Heart left ventricle (tissue), 16 donors: ENCODE measurements at regions not wholly inside any gene's neighbourhood (a gene's known extent, or its start where the extent isn't known, plus 50 kb on each side); places are given as distances from the start of the nearest gene placed in this dataset.
"Not testable (repeated sequence)": the region's sequence is repeated elsewhere in the genome, so short reads cannot be mapped to it uniquely, and the experiment has no call there.

Source experiments
- ATAC-seq, 4 donors: fragments of 200-7000 bp; cut with Tn5 transposase; one replicate each; pipeline ENCODE4 v1.9.1; 2020 to 2022; ENCODE audit warnings: moderate library complexity in 4 of 4, mild to moderate bottlenecking in 3 of 4, moderate number of reproducible peaks in 1 of 4
- DNase-seq, 5 donors: peaks; one replicate each; pipeline ENCODE4 v3.0.0-alpha.2; 2020
- H3K27ac ChIP-seq, 12 donors: fragments of 200-600 bp; sonication (generic) in 4 of 12; one replicate each; pipeline versions ENCODE4 v1.5.0 to v1.8.0; 2016 to 2022; ENCODE audit warnings: mild to moderate bottlenecking in 2 of 12
- H3K27me3 ChIP-seq, 9 donors: fragments of 200-600 bp; sonication (generic) in 2 of 9; one replicate each; pipeline versions ENCODE4 v1.5.1 to v1.8.0; 2016 to 2022; ENCODE audit warnings: mild to moderate bottlenecking in 3 of 9
- H3K36me3 ChIP-seq, 9 donors: fragments of 200-600 bp; sonication (generic) in 2 of 9; one replicate each; pipeline versions ENCODE4 v1.5.0 to v1.8.0; 2018 to 2022; ENCODE audit warnings: mild to moderate bottlenecking in 2 of 9
- H3K4me1 ChIP-seq, 12 donors: fragments of 200-600 bp; sonication (generic) in 4 of 12; one replicate each; pipeline versions ENCODE4 v1.5.0 to v1.8.0; 2016 to 2022; ENCODE audit warnings: mild to moderate bottlenecking in 3 of 12
- H3K4me3 ChIP-seq, 12 donors: fragments of 200-600 bp; sonication (generic) in 4 of 12; one replicate each; pipeline versions ENCODE4 v1.5.0 to v1.8.0; 2017 to 2022; ENCODE audit warnings: mild to moderate bottlenecking in 9 of 12, moderate library complexity in 4 of 12
- H3K9me3 ChIP-seq, 12 donors: fragments of 200-600 bp; sonication (generic) in 4 of 12; one replicate each; pipeline versions ENCODE4 v1.5.0 to v1.8.0; 2016 to 2022; ENCODE audit warnings: mild to moderate bottlenecking in 1 of 12
- CTCF ChIP-seq, 12 donors: fragments of 200-600 bp; sonication (generic) in 4 of 12; IDR thresholded peaks; one replicate each; pipeline versions ENCODE4 v1.5.0 to v1.8.0; 2018 to 2022; ENCODE audit warnings: antibody characterized with exemption in 12 of 12, mild to moderate bottlenecking in 5 of 12
- POLR2A ChIP-seq, 2 donors: fragments of 450-650 bp; IDR thresholded peaks; one replicate each; pipeline ENCODE4 v1.6.1; 2017; ENCODE audit warnings: antibody characterized with exemption in 2 of 2, mild to moderate bottlenecking in 2 of 2, moderate library complexity in 2 of 2
- WGBS, 4 donors: extraction: QIAGEN DNeasy Blood & Tissue Kit in 2 of 4; methylation state at CpG; one replicate each; pipeline versions ENCODE4 v1.1.5 to v1.1.7; 2013 to 2018; 5-methylcytosine and 5-hydroxymethylcytosine counted together
- intact Hi-C, 10 donors: fragments of 100-400 bp; cut with DNase I; formaldehyde crosslinking; loops; one replicate each; pipeline versions ENCODE4 v1.11.1 to v1.14.2; 2022
- donor health status: ischemic (EF 13 %, LVEDD 7.1; RV severe dilation, severe dysfunction).
- donor health status: healthy with polysubstance abuse.
- donor health status: DM: no; HTN: yes; CAD: no.
- donor health status: DM: no; HTN: no; CAD: no.
- donor health status: ischemic (EF 25% LVEDD 6.9; RV normal size, moderate dysfunction).
- donor health status: ischemic (EF 25% LVEDD 5.7; RV mildly dilated, moderate dysfunction).
- donor health status: healthy.
- donor health status: DM: yes; HTN: yes; CAD: no.
- donor health status: ischemic (EF 35%, LVEDD 5.7; RV mildly dilated, moderate dysfunction).
- donor health status: nonischemic (EF 11% LVEDD 7.7; RV severe dilation, severe dysfunction).
- donor health status: DM: yes; HTN: yes; CAD: no.
- donor health status: PGD.
- donor health status: ischemic (EF 29% LVEDD 5.4; RV normal size, mild dysfunction).
- donor health status: nonischemic (EF 23%, LVEDD 6.1; RV moderate dilation, normal function).

DNA sequence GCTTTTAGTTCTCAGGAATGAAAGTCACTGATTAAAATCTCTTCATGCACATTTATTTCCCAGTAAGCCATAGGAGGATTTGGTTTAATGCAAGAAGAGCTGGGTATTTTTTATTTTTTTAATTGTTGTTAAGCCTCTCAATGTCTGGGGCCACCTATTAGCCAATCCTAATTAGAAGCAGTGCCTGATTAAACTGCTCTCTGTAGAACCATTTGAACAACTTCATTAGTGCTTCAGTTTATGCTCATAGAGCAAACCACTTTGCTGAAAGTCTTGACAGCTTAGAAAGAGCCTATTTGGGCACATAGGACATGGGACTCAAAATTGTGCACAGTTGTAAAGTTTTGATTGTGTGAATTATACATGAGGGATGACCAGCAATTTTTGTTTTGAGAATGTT, 548.9 kb downstream of the FRK start:
- Histone ChIP-seq H3K4me3 (no peak overlapping the region), H3K4me1 (no peaks in the 10 kb centered on the region), H3K27me3 (no peaks in the 10 kb centered on the region), H3K9me3 (no peaks in the 10 kb centered on the region), H3K27ac (no peak overlapping the region), H3K36me3 (no peaks in the 10 kb centered on the region)
- DNase-seq, result no peak
- no peak for ATAC-seq
- intact Hi-C loops, result no loop called here
- TF ChIP-seq POLR2A (IDR thresholded peaks at IDR 0.05) (no peak), CTCF (IDR thresholded peaks at IDR 0.05) (no peak)

GRCh38 chr6:115502432-115502831, 558.3 kb downstream of the FRK start:
- ATAC-seq, H3K4me1 ChIP-seq, H3K9me3 ChIP-seq, DNase-seq, intact Hi-C loops, H3K4me3 ChIP-seq, H3K27me3 ChIP-seq, H3K36me3 ChIP-seq, H3K27ac ChIP-seq: not testable (repeated sequence)
- WGBS, 4 donors, result 25 to 64% (median 46%) methylated on average over 2 of the region's 2 CpGs

DNA sequence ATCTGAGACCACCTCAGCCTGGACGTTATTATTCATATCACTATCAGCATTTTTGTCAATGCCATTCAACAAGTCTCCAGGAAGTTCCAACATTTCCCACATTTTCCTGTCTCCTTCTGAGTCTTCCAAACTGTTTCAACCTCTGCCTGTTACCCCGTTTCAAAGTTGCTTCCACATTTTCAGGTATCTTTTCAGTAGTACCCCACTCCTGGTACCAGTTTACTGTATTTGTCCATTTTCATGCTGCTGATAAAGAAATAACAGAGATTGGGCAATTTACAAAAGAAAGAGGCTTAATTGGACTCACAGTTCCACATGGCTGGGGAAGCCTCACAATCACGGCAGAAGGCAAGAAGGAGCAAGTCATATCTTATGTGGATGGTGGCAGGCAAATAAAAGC, 565.5 kb downstream of the FRK start:
- no peak for TF ChIP-seq CTCF (IDR thresholded peaks at IDR 0.05)
- no peak for TF ChIP-seq POLR2A (IDR thresholded peaks at IDR 0.05)
- no peak for ATAC-seq
- peaks cover 0 to 21% (median 0%) of the 10 kb centered on the region in 12 donors for H3K9me3 ChIP-seq
- no peak overlapping the region for H3K27ac ChIP-seq
- 73 to 81% (median 79%) methylated on average over 3 of the region's 3 CpGs for WGBS, 4 donors
- no peak overlapping the region for H3K4me3 ChIP-seq
- DNase-seq, result no peak
- H3K36me3 ChIP-seq, result no peaks in the 10 kb centered on the region
- no peaks in the 10 kb centered on the region for H3K4me1 ChIP-seq
- no peaks in the 10 kb centered on the region for H3K27me3 ChIP-seq
- intact Hi-C loops, result no loop called here

- intact Hi-C loops, result no loop called here
- Histone ChIP-seq H3K4me1 (no peaks in the 10 kb centered on the region), H3K36me3 (no peaks in the 10 kb centered on the region), H3K27ac (no peak overlapping the region), H3K9me3 (no peaks in the 10 kb centered on the region), H3K4me3 (no peak overlapping the region), H3K27me3 (no peaks in the 10 kb centered on the region)
- 73 to 86% (median 80%) methylated on average over 2 of the region's 2 CpGs for WGBS, 4 donors
- TF ChIP-seq CTCF (IDR thresholded peaks at IDR 0.05), result no peak
- TF ChIP-seq POLR2A (IDR thresholded peaks at IDR 0.05), result no peak
- ATAC-seq (no peak), DNase-seq (no peak)
These were observed 573.4 kb downstream of the FRK start for GRCh38 chr6:115487331-115487730.

DNA sequence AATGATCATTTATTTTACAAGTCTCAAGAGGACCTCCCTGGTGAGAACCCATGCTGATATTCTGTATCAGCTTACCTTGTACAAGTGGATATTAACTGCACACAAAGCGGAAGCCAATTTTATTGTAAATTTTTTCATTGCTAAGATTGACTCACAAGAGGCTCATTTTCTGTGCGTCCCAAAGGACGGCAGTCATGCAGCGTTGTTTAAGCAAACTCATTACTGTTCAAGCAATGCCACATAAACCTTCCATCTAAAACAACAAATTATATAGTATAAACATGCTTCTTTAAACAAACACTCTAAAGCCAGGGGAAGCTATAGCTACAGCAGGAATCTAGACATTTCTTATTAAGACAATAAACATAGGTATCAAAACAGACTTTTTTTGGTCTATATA, 575.3 kb downstream of the FRK start:
- H3K36me3 ChIP-seq, result no peaks in the 10 kb centered on the region
- no peaks in the 10 kb centered on the region for H3K27me3 ChIP-seq
- H3K9me3 ChIP-seq, result no peaks in the 10 kb centered on the region
- no peak for TF ChIP-seq POLR2A (IDR thresholded peaks at IDR 0.05)
- no peak for TF ChIP-seq CTCF (IDR thresholded peaks at IDR 0.05)
- no peak overlapping the region for H3K4me3 ChIP-seq
- H3K4me1 ChIP-seq, result no peaks in the 10 kb centered on the region
- DNase-seq (no peak), ATAC-seq (no peak)
- intact Hi-C loops, result no loop called here
- 66 to 91% (median 80%) methylated on average over 4 of the region's 4 CpGs for WGBS, 4 donors
- no peak overlapping the region for H3K27ac ChIP-seq

DNA sequence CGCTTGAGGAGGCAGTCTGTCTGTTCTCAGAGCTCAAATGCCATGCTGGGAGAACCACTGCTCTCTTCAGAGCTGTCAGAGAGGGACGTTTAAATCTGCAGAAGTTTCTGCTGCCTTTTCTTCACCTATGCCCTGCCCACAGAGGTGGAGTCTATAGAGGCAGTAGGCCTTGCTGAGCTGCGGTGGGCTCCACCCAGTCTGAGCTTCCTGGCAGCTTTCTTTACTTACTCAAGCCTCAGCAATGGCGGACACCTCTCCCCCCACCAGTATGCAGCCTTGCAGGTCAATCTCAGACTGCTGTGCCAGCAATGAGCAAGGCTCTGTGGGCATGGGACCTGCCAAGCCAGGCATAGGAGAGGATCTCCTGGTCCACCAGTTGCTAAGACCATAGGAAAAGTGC, 580.1 kb downstream of the FRK start:
- intact Hi-C loops, result not testable (repeated sequence)

More for the DNA sequence above, 580.1 kb downstream of the FRK start:
- not testable (repeated sequence) for DNase-seq, H3K4me1 ChIP-seq, H3K27ac ChIP-seq, H3K4me3 ChIP-seq, H3K36me3 ChIP-seq, ATAC-seq, H3K27me3 ChIP-seq, H3K9me3 ChIP-seq
- 66 to 74% (median 71%) methylated on average over 4 of the region's 4 CpGs for WGBS, 4 donors
